ENCODE measurements at regions not wholly inside any gene's neighbourhood (a gene's known extent, or its start where the extent isn't known, plus 50 kb on each side); places are given as distances from the start of the nearest gene placed in this dataset.

- no peak for DNase-seq (ENCODE audit: low read depth in 4 of 4, low spot score in 2 of 4)
Observed at GRCh38 chr1:39107341-39108290, 81.5 kb downstream of the NDUFS5 start.

GRCh38 chr1:39109644-39110043, 83.5 kb downstream of the NDUFS5 start:
- no peak for DNase-seq (ENCODE audit: low read depth in 4 of 4, low spot score in 2 of 4)

- DNase-seq (ENCODE audit: low read depth in 4 of 4, low spot score in 2 of 4): no peak
Observed at GRCh38 chr1:39110325-39110851, 84.2 kb downstream of the NDUFS5 start.

GRCh38 chr1:39110882-39111281, 84.7 kb downstream of the NDUFS5 start:
- DNase-seq (ENCODE audit: low read depth in 4 of 4, low spot score in 2 of 4): no peak

- DNase-seq (ENCODE audit: low read depth in 4 of 4, low spot score in 2 of 4): no peak
Observed at GRCh38 chr1:39113109-39113743, 87.1 kb downstream of the NDUFS5 start.

GRCh38 chr1:39115271-39116110, 89.0 kb upstream of the MACF1 start:
- DNase-seq (ENCODE audit: low read depth in 4 of 4, low spot score in 2 of 4): no peak

- DNase-seq (ENCODE audit: low read depth in 4 of 4, low spot score in 2 of 4): no peak
Observed at GRCh38 chr1:39116116-39116607, 88.3 kb upstream of the MACF1 start.

GRCh38 chr1:39116860-39117728, 87.4 kb upstream of the MACF1 start:
- DNase-seq (ENCODE audit: low read depth in 4 of 4, low spot score in 2 of 4): no peak

- DNase-seq (ENCODE audit: low read depth in 4 of 4, low spot score in 2 of 4): no peak
Observed at GRCh38 chr1:39117899-39118450, 86.5 kb upstream of the MACF1 start.

- no peak for DNase-seq (ENCODE audit: low read depth in 4 of 4, low spot score in 2 of 4)
Observed at GRCh38 chr1:39122056-39122455, 82.4 kb upstream of the MACF1 start.

- no peak for DNase-seq (ENCODE audit: low read depth in 4 of 4, low spot score in 2 of 4)
Observed at GRCh38 chr1:39124282-39124681, 80.2 kb upstream of the MACF1 start.

- DNase-seq (ENCODE audit: low read depth in 4 of 4, low spot score in 2 of 4): no peak
Observed at GRCh38 chr1:39127513-39127912, 77.0 kb upstream of the MACF1 start.

GRCh38 chr1:39128126-39128525, 76.4 kb upstream of the MACF1 start:
- no peak for DNase-seq (ENCODE audit: low read depth in 4 of 4, low spot score in 2 of 4)

- DNase-seq (ENCODE audit: low read depth in 4 of 4, low spot score in 2 of 4): no peak
Observed at GRCh38 chr1:39128959-39129358, 75.5 kb upstream of the MACF1 start.

GRCh38 chr1:39129514-39129913, 75.0 kb upstream of the MACF1 start:
- no peak for DNase-seq (ENCODE audit: low read depth in 4 of 4, low spot score in 2 of 4)

- DNase-seq (ENCODE audit: low read depth in 4 of 4, low spot score in 2 of 4): no peak
Observed at GRCh38 chr1:39130325-39130724, 74.2 kb upstream of the MACF1 start.

GRCh38 chr1:39131940-39132339, 72.6 kb upstream of the MACF1 start:
- no peak for DNase-seq (ENCODE audit: low read depth in 4 of 4, low spot score in 2 of 4)

GRCh38 chr1:39132505-39133339, 71.8 kb upstream of the MACF1 start:
- DNase-seq (ENCODE audit: low read depth in 4 of 4, low spot score in 2 of 4): peak in 1 of 4 donors; percentile 51

- DNase-seq (ENCODE audit: low read depth in 4 of 4, low spot score in 2 of 4): no peak
Observed at GRCh38 chr1:39133340-39133684, 71.2 kb upstream of the MACF1 start.

All from left renal cortex interstitium (tissue), 4 donors.